ENCODE measurements at regions not wholly inside any gene's neighbourhood (a gene's known extent, or its start where the extent isn't known, plus 50 kb on each side); places are given as distances from the start of the nearest gene placed in this dataset.

DNA sequence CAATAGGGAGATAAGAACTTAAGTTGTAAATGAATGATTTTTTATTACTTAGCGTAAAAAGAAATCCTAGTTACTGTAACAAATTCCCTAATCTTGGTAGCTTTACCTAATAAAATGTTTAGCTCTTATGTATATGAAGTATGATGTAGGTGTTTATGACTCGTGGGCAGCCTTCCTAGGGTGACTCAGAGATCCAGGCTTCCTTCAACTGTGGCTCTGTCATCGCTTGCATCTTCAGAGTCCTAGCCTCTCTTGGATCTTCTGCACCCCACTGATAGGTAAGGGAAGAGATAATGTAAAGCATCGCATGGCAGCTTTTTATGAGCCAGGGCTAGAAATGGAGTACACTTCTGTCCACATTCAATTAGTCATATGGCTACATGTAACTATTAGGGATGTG, 165.6 kb upstream of the GLRA2 start:
- H3K4me1 Mint-ChIP-seq: no peaks in the 10 kb centered on the region
- ATAC-seq (ENCODE audit: low read depth in 2 of 2) (no peak), DNase-seq (no peak)
- H3K27ac Mint-ChIP-seq: no peak overlapping the region
- H3K9me3 Mint-ChIP-seq: no peaks in the 10 kb centered on the region
- H3K27me3 Mint-ChIP-seq: no peaks in the 10 kb centered on the region
- H3K4me3 Mint-ChIP-seq: no peak overlapping the region
- H3K36me3 Mint-ChIP-seq: no peaks in the 10 kb centered on the region

GRCh38 chrX:14362721-14363120, 166.6 kb upstream of the GLRA2 start:
- no peak overlapping the region for H3K4me3 Mint-ChIP-seq
- no peak overlapping the region for H3K27ac Mint-ChIP-seq
- DNase-seq (no peak), ATAC-seq (ENCODE audit: low read depth in 2 of 2) (no peak)
- no peaks in the 10 kb centered on the region for H3K27me3 Mint-ChIP-seq
- H3K9me3 Mint-ChIP-seq: peaks cover 0 to 1% (median 0%) of the 10 kb centered on the region in 7 donors
- H3K36me3 Mint-ChIP-seq: no peaks in the 10 kb centered on the region
- H3K4me1 Mint-ChIP-seq: no peaks in the 10 kb centered on the region

GRCh38 chrX:14361435-14361834, 167.9 kb upstream of the GLRA2 start:
- Mint-ChIP-seq H3K4me1 (no peaks in the 10 kb centered on the region), H3K27ac (no peak overlapping the region), H3K9me3 (peaks cover 0 to 7% (median 0%) of the 10 kb centered on the region in 7 donors), H3K36me3 (no peaks in the 10 kb centered on the region), H3K4me3 (no peak overlapping the region), H3K27me3 (no peaks in the 10 kb centered on the region)
- DNase-seq (no peak), ATAC-seq (ENCODE audit: low read depth in 2 of 2) (no peak)

- Mint-ChIP-seq H3K4me1 (no peaks in the 10 kb centered on the region), H3K27me3 (no peaks in the 10 kb centered on the region), H3K9me3 (peaks cover 0 to 7% (median 2%) of the 10 kb centered on the region in 7 donors), H3K27ac (no peak overlapping the region), H3K4me3 (no peak overlapping the region), H3K36me3 (no peaks in the 10 kb centered on the region)
- ATAC-seq (ENCODE audit: low read depth in 2 of 2) (no peak), DNase-seq (no peak)
Measured at GRCh38 chrX:14359727-14360126, 169.6 kb upstream of the GLRA2 start.

GRCh38 chrX:14359316-14359715, 170.0 kb upstream of the GLRA2 start:
- Mint-ChIP-seq H3K27ac (no peak overlapping the region), H3K27me3 (no peaks in the 10 kb centered on the region), H3K9me3 (peaks cover 0 to 7% (median 2%) of the 10 kb centered on the region in 7 donors), H3K4me1 (no peaks in the 10 kb centered on the region), H3K36me3 (no peaks in the 10 kb centered on the region), H3K4me3 (no peak overlapping the region)
- ATAC-seq (ENCODE audit: low read depth in 2 of 2) (no peak), DNase-seq (no peak)

- no peak overlapping the region for H3K27ac Mint-ChIP-seq
Measured at GRCh38 chrX:14357314-14357713, 172.0 kb upstream of the GLRA2 start.

DNA sequence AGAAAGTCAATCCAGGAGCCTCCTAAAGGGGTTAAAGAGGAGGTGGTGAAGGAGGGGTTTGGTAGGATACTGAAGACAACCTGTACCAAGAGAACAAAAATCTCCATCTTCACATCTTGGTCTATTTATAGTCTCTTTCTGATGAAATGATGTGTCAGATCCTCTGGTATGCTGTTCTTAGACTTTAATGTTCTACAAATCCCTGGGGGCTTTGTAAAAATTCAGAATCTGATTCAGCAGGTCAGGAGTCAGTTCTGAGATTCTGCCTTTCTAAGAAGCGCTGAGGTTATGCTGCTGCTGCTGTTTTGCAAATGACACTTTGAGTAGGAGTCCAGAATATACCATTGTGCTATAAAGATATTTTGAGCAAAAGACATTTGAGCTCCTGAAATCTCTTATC, 172.9 kb upstream of the GLRA2 start:
- Mint-ChIP-seq H3K27me3 (no peaks in the 10 kb centered on the region), H3K36me3 (no peaks in the 10 kb centered on the region), H3K27ac (no peak overlapping the region), H3K4me1 (no peaks in the 10 kb centered on the region), H3K4me3 (no peak overlapping the region), H3K9me3 (peaks cover 0 to 8% (median 5%) of the 10 kb centered on the region in 7 donors)
- DNase-seq (no peak), ATAC-seq (ENCODE audit: low read depth in 2 of 2) (no peak)

More at GRCh38 chrX:14357314-14357713, 172.0 kb upstream of the GLRA2 start:
- Mint-ChIP-seq H3K4me3 (no peak overlapping the region), H3K27me3 (no peaks in the 10 kb centered on the region), H3K36me3 (no peaks in the 10 kb centered on the region), H3K9me3 (peaks cover 0 to 8% (median 5%) of the 10 kb centered on the region in 7 donors), H3K4me1 (no peaks in the 10 kb centered on the region)
- no peak for ATAC-seq (ENCODE audit: low read depth in 2 of 2)
- no peak for DNase-seq

DNA sequence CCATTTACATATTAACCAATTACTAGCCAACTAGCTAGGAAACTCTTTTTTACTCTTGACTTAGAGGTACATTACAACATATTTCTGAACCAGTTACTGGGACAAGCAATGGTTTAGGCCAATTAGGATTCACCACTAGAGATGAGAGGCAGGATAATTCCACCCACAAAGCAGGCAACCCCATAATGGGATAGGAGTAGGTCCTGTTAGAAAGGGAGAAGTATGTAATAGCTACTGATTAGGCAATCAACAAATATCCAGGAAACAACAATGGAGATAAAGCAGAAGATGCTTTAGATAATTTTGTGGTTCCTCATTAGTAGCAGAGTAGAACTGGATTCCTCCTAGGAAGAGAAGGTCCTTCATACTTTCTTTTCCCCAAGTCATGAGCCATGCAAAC, 173.8 kb upstream of the GLRA2 start:
- H3K27me3 Mint-ChIP-seq: no peaks in the 10 kb centered on the region
- no peak overlapping the region for H3K27ac Mint-ChIP-seq
- peaks cover 0 to 8% (median 5%) of the 10 kb centered on the region in 7 donors for H3K9me3 Mint-ChIP-seq
- H3K4me1 Mint-ChIP-seq: no peaks in the 10 kb centered on the region
- DNase-seq: no peak
- H3K4me3 Mint-ChIP-seq: no peak overlapping the region
- ATAC-seq (ENCODE audit: low read depth in 2 of 2): no peak
- no peaks in the 10 kb centered on the region for H3K36me3 Mint-ChIP-seq

DNA sequence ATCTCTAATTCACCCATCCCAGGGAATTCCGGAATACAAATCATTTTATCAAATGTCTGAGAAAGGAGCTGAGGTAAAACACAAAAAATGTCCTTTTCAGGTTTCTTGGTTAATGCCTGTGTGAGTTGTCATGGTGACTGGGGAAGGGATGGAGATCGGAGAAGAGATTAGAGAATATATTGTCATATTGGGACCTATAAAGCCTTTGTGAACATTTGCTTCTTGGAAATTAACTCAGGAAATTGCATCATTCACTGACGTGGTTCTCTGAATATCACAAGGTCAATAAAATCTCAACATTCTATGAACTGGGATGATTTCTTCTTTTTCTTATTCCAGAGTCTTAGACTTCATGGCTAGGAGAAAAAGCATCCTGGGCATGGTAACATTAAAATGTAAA, 174.8 kb upstream of the GLRA2 start:
- no peak for ATAC-seq (ENCODE audit: low read depth in 2 of 2)
- no peaks in the 10 kb centered on the region for H3K4me1 Mint-ChIP-seq
- no peak overlapping the region for H3K4me3 Mint-ChIP-seq
- peaks cover 0 to 19% (median 5%) of the 10 kb centered on the region in 7 donors for H3K9me3 Mint-ChIP-seq
- DNase-seq: no peak
- no peaks in the 10 kb centered on the region for H3K27me3 Mint-ChIP-seq
- H3K36me3 Mint-ChIP-seq: no peaks in the 10 kb centered on the region
- H3K27ac Mint-ChIP-seq: no peak overlapping the region

DNA sequence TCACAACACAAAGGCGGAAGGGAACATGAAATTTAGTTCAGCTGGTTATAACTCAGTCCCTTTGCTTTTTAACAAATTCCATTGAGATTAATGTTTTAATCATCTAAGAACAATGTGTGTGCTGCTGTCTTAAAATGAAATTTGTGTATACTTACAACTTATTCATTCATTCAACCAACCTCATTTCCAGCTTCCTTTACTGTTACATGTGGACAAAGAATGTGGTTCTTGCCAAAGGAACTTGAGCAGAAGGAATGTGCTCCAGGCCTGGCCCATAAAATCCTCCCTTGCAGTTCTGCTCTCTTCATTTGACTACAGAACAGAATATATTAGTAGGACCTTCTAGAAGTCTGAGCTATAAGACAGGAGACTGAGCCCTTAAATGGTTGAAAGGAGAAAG, 176.8 kb upstream of the GLRA2 start:
- no peaks in the 10 kb centered on the region for H3K27me3 Mint-ChIP-seq
- H3K4me3 Mint-ChIP-seq: no peak overlapping the region
- H3K4me1 Mint-ChIP-seq: no peaks in the 10 kb centered on the region
- H3K9me3 Mint-ChIP-seq: peaks cover 2 to 28% (median 6%) of the 10 kb centered on the region in 7 donors
- no peak for DNase-seq
- ATAC-seq (ENCODE audit: low read depth in 2 of 2): no peak
- no peak overlapping the region for H3K27ac Mint-ChIP-seq
- H3K36me3 Mint-ChIP-seq: no peaks in the 10 kb centered on the region

DNA sequence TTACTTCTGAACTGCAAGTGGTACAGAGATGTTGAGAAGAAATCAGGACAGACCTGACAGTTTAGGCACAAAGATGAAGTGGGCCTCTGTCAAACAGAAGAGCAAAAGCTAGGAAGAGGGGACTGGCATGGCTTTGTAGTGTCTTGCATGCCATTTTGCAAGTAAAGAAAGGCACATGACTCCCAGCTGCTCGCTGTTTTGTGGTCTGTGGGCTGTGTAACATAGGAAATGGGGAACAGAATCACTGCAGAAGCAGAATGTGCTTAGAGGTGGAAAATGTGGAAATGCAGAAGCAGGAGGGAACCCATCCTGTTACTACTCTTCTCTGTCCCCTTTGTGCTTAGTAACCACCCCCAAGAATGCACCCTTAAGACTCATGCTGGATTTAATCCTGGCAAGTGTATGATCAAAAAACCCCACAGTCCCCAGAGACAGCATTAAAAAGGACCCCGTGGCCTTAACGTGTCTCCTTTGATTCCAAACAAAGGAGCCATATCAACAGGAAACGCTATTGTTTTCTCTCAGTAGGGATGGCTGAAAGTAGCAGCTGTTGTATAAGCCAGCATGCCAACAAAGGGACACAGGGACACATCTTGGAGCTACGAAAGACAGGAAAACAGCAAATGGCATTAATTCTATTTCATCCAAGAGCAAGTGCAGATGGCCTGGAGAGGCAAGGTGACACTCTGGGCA, 177.6 kb upstream of the GLRA2 start:
- H3K27ac Mint-ChIP-seq: no peak overlapping the region
- H3K4me1 Mint-ChIP-seq: no peaks in the 10 kb centered on the region
- peaks cover 0 to 1% of the 10 kb centered on the region in 2 donors for H3K36me3 Mint-ChIP-seq
- DNase-seq (no peak), ATAC-seq (ENCODE audit: low read depth in 2 of 2) (no peak)
- no peak overlapping the region for H3K4me3 Mint-ChIP-seq
- peaks cover 2 to 29% (median 4%) of the 10 kb centered on the region in 7 donors for H3K9me3 Mint-ChIP-seq
- no peaks in the 10 kb centered on the region for H3K27me3 Mint-ChIP-seq

- Mint-ChIP-seq H3K4me3 (no peak overlapping the region), H3K36me3 (peaks cover 0 to 7% of the 10 kb centered on the region in 2 donors), H3K27me3 (no peaks in the 10 kb centered on the region), H3K4me1 (no peaks in the 10 kb centered on the region), H3K9me3 (peaks cover 4 to 32% (median 7%) of the 10 kb centered on the region in 7 donors), H3K27ac (no peak overlapping the region)
- DNase-seq (no peak), ATAC-seq (ENCODE audit: low read depth in 2 of 2) (no peak)
Measured at GRCh38 chrX:14347523-14347922, 181.8 kb upstream of the GLRA2 start.

DNA sequence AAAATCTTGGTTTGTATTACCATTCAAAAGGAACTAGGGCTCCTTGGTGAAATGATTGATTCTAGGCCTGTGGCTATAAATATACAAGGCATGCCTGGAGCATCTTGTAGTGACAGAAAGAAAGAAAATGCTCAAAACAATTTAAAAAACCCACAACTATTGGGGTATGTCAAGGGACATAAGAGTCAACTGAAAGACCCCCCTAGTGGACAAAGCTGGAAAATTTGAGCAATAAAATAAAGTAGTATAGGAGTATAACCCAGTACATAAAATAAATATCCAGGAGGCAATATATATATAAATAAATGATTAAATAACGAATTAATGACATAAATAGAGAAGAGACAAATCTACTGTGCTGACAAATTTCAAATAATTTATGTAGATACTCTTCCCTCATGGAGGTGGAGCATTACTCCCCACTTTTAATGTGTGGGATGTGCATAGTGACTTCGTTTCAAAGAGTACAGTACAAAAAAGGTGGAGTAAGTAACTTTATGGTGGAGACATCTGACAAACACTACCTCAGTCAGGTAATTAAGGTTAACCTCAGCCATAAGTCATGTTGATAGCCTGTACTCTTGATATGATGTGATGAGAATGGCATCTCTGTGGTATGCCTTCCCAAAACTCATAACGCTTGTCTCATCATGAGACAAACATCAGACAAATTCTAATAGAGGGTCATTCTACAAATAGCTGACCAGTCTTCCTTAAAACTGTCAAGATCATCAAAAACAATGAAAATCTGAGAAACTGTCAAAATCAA, 185.0 kb upstream of the GLRA2 start:
- H3K4me3 Mint-ChIP-seq: no peak overlapping the region
- ATAC-seq (ENCODE audit: low read depth in 2 of 2) (no peak), DNase-seq (no peak)
- no peaks in the 10 kb centered on the region for H3K4me1 Mint-ChIP-seq
- peaks cover 3 to 20% (median 7%) of the 10 kb centered on the region in 7 donors for H3K9me3 Mint-ChIP-seq
- H3K27ac Mint-ChIP-seq: no peak overlapping the region
- peaks cover 0 to 7% of the 10 kb centered on the region in 2 donors for H3K36me3 Mint-ChIP-seq
- H3K27me3 Mint-ChIP-seq: no peaks in the 10 kb centered on the region

GRCh38 chrX:14309431-14309830, 219.9 kb upstream of the GLRA2 start:
- ATAC-seq (ENCODE audit: low read depth in 2 of 2) (no peak), DNase-seq (no peak)
- no peaks in the 10 kb centered on the region for H3K4me1 Mint-ChIP-seq
- H3K27ac Mint-ChIP-seq: peak overlapping the region in 1 of 6 donors; percentile 5
- peaks cover 0 to 11% (median 5%) of the 10 kb centered on the region in 7 donors for H3K9me3 Mint-ChIP-seq
- no peak overlapping the region for H3K4me3 Mint-ChIP-seq
- no peaks in the 10 kb centered on the region for H3K27me3 Mint-ChIP-seq
- H3K36me3 Mint-ChIP-seq: no peaks in the 10 kb centered on the region

Data from naive B cell (primary cell).